Stomach (tissue), 8 donors: ENCODE measurements at regions not wholly inside any gene's neighbourhood (a gene's known extent, or its start where the extent isn't known, plus 50 kb on each side); places are given as distances from the start of the nearest gene placed in this dataset.
A peak's percentile ranks its signal among the peaks of the same experiment; 100 is the strongest.

Source experiments
- DNase-seq, 2 donors: peaks; one replicate each; pipeline versions ENCODE4 v3.0.0 to v3.0.0-alpha.2; 2013 to 2019
- H3K27ac ChIP-seq, 5 donors: fragments of 200-600 bp in 4 of 5; sonication (generic) in 4 of 5; one replicate each; pipeline ENCODE4 v1.5.1; 2013 to 2019; ENCODE audit warnings: mild to moderate bottlenecking in 1 of 5, moderate library complexity in 1 of 5
- H3K27me3 ChIP-seq, 3 donors: fragments of 200-600 bp; sonication (generic); one replicate each; pipeline ENCODE4 v1.5.1; 2017 to 2019; ENCODE audit warnings: mixed run types in 1 of 3
- H3K36me3 ChIP-seq, 4 donors: fragments of 200-600 bp; sonication (generic); 1 replicate in 3 of 4; 2 replicates in 1 of 4; pipeline ENCODE4 v1.5.1; 2016 to 2019
- H3K4me1 ChIP-seq, 4 donors: fragments of 200-600 bp; sonication (generic); one replicate each; pipeline ENCODE4 v1.5.1; 2016 to 2019
- H3K4me3 ChIP-seq, 4 donors: fragments of 200-600 bp; sonication (generic) in 3 of 4; one replicate each; pipeline ENCODE4 v1.5.1; 2016 to 2019; ENCODE audit warnings: mild to moderate bottlenecking in 1 of 4
- H3K9me3 ChIP-seq, 4 donors: fragments of 200-600 bp; sonication (generic); one replicate each; pipeline ENCODE4 v1.5.1; 2016 to 2019
- EP300 ChIP-seq: sonication (generic); formaldehyde crosslinking; IDR thresholded peaks from one replicate; pipeline ENCODE4 v1.6.1; 2017; ENCODE audit warnings: antibody characterized with exemption
- POLR2A ChIP-seq, 4 donors: fragments of 450-650 bp; IDR thresholded peaks; one replicate each; pipeline ENCODE4 v1.6.1; 2016; ENCODE audit warnings: antibody characterized with exemption in 4 of 4, control low read depth in 2 of 4, mild to moderate bottlenecking in 1 of 4, moderate library complexity in 1 of 4
- POLR2AphosphoS5 ChIP-seq, 3 donors: sonication (generic); formaldehyde crosslinking; IDR thresholded peaks; one replicate each; pipeline ENCODE4 v1.6.1; 2016; ENCODE audit warnings: antibody characterized with exemption in 3 of 3
- WGBS, 5 donors: extraction: QIAGEN DNeasy Blood & Tissue Kit in 3 of 5; methylation state at CpG; one replicate each; pipeline versions ENCODE4 v1.1.5 to v1.1.7; 2013 to 2018; 5-methylcytosine and 5-hydroxymethylcytosine counted together
- intact Hi-C: fragments of 100-400 bp; cut with DNase I; formaldehyde crosslinking; loops from one replicate; pipeline ENCODE4 v1.15.1; 2023; ENCODE audit warnings: low total_unique reads
- TF ChIP-seq, protein P1 (sequence below), 7 experiments: fragments of 450-650 bp in 4 of 7; fragments of 200-600 bp in 3 of 7; sonication (generic) in 3 of 7; IDR thresholded peaks; one replicate each; pipeline ENCODE4 v1.5.1; 2016 to 2019; ENCODE audit warnings: antibody characterized with exemption in 7 of 7, control low read depth in 2 of 7, mild to moderate bottlenecking in 1 of 7
- donor health status: healthy with polysubstance abuse.
- donor health status: Bipolar disorder and iron deficiency.
- donor health status: healthy.

DNA sequence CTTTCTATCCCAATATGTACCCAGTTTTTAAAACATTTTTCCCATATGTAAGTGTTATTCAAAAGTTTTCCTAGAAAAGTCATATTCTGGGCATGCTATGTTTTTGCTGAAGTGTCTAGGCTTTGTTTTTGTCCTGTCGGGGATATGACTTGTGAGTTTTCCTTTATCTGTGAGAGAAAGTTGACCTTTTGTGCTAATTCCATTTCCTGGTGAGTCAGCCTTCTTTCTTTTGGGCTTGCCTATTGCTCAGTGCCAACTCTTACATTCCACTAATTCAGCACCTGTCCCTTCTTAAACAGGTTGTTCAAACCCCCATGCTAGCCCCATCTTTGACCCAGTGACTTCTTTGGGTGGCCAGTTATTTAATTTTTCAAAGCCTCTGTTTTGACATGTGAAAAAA lies 146.2 kb downstream of the AHR start:
- TF ChIP-seq EP300 (no peak), POLR2AphosphoS5 (IDR thresholded peaks at IDR 0.05) (peak in 1 of 3 donors; percentile 68)
- peak in 1 of 2 donors; percentile 54 for DNase-seq
- Histone ChIP-seq H3K4me1 (peaks cover 0 to 12% (median 0%) of the 10 kb centered on the region in 4 donors), H3K27me3 (no peaks in the 10 kb centered on the region), H3K9me3 (peaks cover 7 to 25% (median 14%) of the 10 kb centered on the region in 4 donors), H3K4me3 (no peak overlapping the region), H3K36me3 (no peaks in the 10 kb centered on the region), H3K27ac (peak overlapping the region in 2 of 5 donors; percentile 14 to 29)
- intact Hi-C loops, result no loop called here
- WGBS, 5 donors, result 16 to 25% (median 17%) methylated on average over 1 of the region's 1 CpG

DNA sequence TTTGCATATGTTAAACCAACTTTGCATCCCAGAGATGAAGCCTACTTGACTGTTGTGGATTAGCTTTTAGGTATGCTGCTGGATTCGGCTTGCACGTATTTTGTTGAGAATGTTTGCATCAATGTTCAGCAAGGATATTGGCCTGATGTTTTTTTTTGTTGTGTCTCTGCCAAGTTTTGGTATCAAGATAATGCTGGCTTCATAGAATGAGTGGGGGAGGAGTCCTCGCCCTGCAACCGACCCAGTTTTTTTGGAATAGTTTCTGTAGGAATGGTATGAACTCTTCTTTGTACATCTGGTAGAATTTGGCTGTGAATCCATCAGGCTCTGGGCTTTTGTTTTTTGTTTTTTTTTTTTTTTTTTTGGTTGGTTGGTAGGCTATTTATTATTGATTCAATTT lies 147.9 kb downstream of the AHR start:
- H3K4me1 ChIP-seq, result peaks cover 0 to 12% (median 0%) of the 10 kb centered on the region in 4 donors
- no peak for DNase-seq
- TF ChIP-seq POLR2A (IDR thresholded peaks at IDR 0.05) (no peak), POLR2AphosphoS5 (IDR thresholded peaks at IDR 0.05) (no peak), EP300 (no peak)
- TF ChIP-seq, protein P1, sequence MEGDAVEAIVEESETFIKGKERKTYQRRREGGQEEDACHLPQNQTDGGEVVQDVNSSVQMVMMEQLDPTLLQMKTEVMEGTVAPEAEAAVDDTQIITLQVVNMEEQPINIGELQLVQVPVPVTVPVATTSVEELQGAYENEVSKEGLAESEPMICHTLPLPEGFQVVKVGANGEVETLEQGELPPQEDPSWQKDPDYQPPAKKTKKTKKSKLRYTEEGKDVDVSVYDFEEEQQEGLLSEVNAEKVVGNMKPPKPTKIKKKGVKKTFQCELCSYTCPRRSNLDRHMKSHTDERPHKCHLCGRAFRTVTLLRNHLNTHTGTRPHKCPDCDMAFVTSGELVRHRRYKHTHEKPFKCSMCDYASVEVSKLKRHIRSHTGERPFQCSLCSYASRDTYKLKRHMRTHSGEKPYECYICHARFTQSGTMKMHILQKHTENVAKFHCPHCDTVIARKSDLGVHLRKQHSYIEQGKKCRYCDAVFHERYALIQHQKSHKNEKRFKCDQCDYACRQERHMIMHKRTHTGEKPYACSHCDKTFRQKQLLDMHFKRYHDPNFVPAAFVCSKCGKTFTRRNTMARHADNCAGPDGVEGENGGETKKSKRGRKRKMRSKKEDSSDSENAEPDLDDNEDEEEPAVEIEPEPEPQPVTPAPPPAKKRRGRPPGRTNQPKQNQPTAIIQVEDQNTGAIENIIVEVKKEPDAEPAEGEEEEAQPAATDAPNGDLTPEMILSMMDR (IDR thresholded peaks at IDR 0.05), result no peak
- no peak overlapping the region for H3K27ac ChIP-seq
- H3K27me3 ChIP-seq, result no peaks in the 10 kb centered on the region
- no peak overlapping the region for H3K4me3 ChIP-seq
- intact Hi-C loops, result no loop called here
- H3K36me3 ChIP-seq, result no peaks in the 10 kb centered on the region
- 66 to 85% (median 78%) methylated on average over 4 of the region's 4 CpGs for WGBS, 5 donors
- H3K9me3 ChIP-seq, result peaks cover 7 to 25% (median 17%) of the 10 kb centered on the region in 4 donors

DNA sequence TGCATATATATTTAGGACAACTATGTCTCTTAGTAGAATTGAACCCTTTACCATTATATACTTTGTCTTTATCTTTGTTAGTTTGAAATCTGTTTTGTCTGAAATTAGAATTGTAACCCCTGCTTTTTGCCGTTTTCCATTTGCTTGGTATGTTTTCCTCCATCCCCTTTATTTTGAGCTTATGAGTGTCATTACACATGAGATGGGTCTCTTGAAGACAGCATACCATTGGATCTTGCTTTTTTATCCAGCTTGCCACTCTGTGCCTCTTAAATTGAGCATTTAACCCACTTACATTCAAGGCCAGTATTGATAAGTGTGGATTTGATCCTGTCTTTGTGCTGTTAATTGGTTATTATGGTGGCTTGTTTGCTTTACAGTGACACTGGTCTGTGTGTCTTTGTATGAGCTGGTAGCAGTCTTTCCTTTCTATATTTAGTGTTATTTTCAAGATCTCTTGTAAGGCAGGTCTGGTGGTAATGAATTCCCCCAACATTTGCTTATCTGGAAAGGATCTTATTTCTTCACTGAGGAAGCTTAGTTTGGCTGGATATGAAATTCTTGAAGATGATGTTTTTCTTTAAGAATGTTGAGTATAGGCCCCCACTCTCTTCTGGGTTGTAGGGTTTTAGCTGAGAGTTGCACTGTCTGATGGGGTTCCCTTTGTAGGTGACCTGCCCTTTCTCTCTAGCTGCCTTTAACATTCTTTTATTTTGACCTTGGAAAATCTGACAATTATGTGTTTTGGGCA lies 149.5 kb downstream of the AHR start:
- Histone ChIP-seq H3K27ac (no peak overlapping the region), H3K36me3 (no peaks in the 10 kb centered on the region), H3K9me3 (peaks cover 7 to 25% (median 17%) of the 10 kb centered on the region in 4 donors), H3K27me3 (no peaks in the 10 kb centered on the region), H3K4me1 (peaks cover 0 to 12% (median 0%) of the 10 kb centered on the region in 4 donors), H3K4me3 (no peak overlapping the region)
- intact Hi-C loops, result no loop called here
- TF ChIP-seq POLR2A (IDR thresholded peaks at IDR 0.05) (no peak), POLR2AphosphoS5 (IDR thresholded peaks at IDR 0.05) (no peak), EP300 (no peak)
- TF ChIP-seq, protein P1 (IDR thresholded peaks at IDR 0.05), result no peak
- WGBS, 5 donors, result 48 to 100% (median 94%) methylated on average over 1 of the region's 1 CpG
- no peak for DNase-seq

DNA sequence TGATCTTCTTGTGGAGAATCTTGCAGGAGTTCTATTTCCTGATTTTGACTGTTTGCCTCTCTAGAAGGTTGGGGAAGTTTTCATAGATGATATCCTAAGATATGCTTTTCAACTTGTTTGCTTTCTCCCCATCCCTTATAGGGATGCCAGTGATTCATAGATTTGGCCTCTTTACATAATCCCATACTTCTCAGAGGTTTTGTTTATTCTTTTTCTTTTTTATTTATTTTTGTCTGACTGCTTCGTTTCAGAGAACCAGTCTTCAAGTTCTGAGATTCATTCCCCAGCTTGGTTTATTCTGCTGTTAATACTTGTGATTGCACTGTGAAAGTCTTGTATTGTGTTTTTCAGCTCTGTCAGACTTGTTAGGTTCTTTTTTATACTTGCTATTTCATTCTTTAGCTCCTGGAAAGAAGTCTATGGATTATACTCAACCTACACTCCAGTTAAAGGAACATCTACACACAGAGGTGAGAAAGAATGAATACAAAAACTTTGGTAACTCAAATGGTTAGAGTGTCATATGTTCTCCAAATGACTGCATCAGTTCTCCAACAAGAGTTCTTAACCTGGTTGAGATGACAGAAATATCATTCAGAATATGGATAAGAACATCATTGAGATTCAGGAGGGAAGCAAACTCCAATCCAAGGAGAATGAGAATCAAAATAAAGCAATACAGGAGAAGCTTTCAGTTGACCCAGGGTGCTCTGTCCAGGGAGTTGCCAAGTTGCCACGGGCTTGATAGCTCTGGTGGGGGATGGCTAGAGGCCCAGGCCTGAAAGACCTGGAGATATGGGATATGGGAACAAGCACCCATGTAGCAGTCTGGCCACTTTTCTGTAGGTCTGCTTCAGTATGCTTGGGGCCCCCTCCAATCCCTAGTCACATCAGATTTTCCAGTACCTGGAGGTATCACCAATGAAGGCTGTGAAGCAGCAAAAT lies 150.3 kb downstream of the AHR start:
- no peak overlapping the region for H3K4me3 ChIP-seq
- 40 to 58% (median 54%) methylated on average over 2 of the region's 2 CpGs for WGBS, 5 donors
- TF ChIP-seq POLR2AphosphoS5 (IDR thresholded peaks at IDR 0.05) (no peak), POLR2A (IDR thresholded peaks at IDR 0.05) (no peak), EP300 (no peak)
- TF ChIP-seq, protein P1 (IDR thresholded peaks at IDR 0.05), result no peak

More for the DNA sequence above, 150.3 kb downstream of the AHR start:
- H3K36me3 ChIP-seq, result no peaks in the 10 kb centered on the region
- intact Hi-C loops, result no loop called here
- peaks cover 7 to 25% (median 17%) of the 10 kb centered on the region in 4 donors for H3K9me3 ChIP-seq
- no peak for DNase-seq
- H3K27me3 ChIP-seq, result no peaks in the 10 kb centered on the region
- H3K27ac ChIP-seq, result no peak overlapping the region
- peaks cover 0 to 12% (median 0%) of the 10 kb centered on the region in 4 donors for H3K4me1 ChIP-seq
